ENCODE measurements at regions not wholly inside any gene's neighbourhood (a gene's known extent, or its start where the extent isn't known, plus 50 kb on each side); places are given as distances from the start of the nearest gene placed in this dataset.

DNA sequence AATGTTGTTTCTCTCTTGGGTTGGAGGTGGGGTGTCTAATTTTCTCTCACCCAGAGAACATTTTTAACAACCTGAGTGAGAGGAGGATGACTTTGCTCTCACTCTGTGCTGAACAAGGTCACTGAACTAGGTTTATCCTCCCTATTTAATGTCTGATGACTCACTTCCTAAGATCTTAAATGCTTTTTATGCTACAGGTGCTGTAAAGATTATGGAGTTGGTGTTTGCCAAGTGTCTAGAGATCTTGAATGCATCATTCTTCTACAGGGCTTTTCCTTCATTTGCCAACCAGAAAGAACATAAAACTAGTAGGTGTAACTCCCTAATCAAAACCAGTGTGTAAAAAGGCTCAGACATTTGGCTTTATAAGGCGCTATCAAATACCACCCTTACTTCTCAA is 350.5 kb upstream of the ETAA1 start:
- no peak for ATAC-seq
- H3K4me1 Mint-ChIP-seq: no peaks in the 10 kb centered on the region

DNA sequence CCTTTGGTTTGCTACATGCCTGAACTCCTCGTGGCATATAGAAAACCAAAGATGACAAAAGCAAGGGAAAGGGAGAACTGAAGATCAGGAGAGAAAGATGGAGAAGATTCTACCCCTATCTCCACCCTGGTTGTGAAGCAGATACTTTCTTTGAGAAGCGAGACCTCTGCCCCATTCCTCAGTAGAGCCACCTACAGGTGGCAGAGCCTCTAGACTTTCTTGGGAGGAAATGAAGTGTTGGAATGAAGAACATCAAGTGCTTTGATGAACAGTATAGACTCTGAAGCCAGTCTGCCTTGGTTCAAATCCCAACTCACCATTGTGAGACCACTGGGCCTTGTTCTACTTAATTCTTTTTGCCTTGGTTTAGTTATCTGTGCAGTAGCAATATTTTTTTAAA is 348.8 kb upstream of the ETAA1 start:
- no peaks in the 10 kb centered on the region for H3K36me3 Mint-ChIP-seq
- no peak overlapping the region for H3K27ac Mint-ChIP-seq
- intact Hi-C loops (cut with micrococcal nuclease): no loop called here
- H3K9me3 ChIP-seq (ENCODE audit: control insufficient read depth, insufficient read depth, low read length): no peaks in the 10 kb centered on the region
- 67% methylated on average over 1 of the region's 2 CpGs for WGBS (ENCODE audit: insufficient coverage)
- no peak for DNase-seq
- TF ChIP-seq, protein P1, sequence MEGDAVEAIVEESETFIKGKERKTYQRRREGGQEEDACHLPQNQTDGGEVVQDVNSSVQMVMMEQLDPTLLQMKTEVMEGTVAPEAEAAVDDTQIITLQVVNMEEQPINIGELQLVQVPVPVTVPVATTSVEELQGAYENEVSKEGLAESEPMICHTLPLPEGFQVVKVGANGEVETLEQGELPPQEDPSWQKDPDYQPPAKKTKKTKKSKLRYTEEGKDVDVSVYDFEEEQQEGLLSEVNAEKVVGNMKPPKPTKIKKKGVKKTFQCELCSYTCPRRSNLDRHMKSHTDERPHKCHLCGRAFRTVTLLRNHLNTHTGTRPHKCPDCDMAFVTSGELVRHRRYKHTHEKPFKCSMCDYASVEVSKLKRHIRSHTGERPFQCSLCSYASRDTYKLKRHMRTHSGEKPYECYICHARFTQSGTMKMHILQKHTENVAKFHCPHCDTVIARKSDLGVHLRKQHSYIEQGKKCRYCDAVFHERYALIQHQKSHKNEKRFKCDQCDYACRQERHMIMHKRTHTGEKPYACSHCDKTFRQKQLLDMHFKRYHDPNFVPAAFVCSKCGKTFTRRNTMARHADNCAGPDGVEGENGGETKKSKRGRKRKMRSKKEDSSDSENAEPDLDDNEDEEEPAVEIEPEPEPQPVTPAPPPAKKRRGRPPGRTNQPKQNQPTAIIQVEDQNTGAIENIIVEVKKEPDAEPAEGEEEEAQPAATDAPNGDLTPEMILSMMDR (IDR thresholded peaks at IDR 0.05): no peak
- no peak for ATAC-seq
- H3K36me3 ChIP-seq (ENCODE audit: control insufficient read depth, insufficient read depth, low read length): no peaks in the 10 kb centered on the region
- no peaks in the 10 kb centered on the region for H3K27me3 ChIP-seq (ENCODE audit: control insufficient read depth, insufficient read depth, low read length)
- no peak overlapping the region for H3K4me3 ChIP-seq (ENCODE audit: low read length)
- H3K4me1 ChIP-seq (ENCODE audit: control insufficient read depth, insufficient read depth, low read length): no peaks in the 10 kb centered on the region
- no peaks in the 10 kb centered on the region for H3K4me1 Mint-ChIP-seq
- H3K4me3 Mint-ChIP-seq: no peak overlapping the region
- H3K9me3 Mint-ChIP-seq: peaks cover 0 to 7% of the 10 kb centered on the region in 2 donors
- H3K27ac ChIP-seq (ENCODE audit: low read length): no peak overlapping the region
- H3K27me3 Mint-ChIP-seq (ENCODE audit: low read depth in 2 of 2): no peaks in the 10 kb centered on the region

More for the DNA sequence above, 350.5 kb upstream of the ETAA1 start:
- H3K27ac ChIP-seq (ENCODE audit: low read length): no peak overlapping the region
- H3K9me3 ChIP-seq (ENCODE audit: control insufficient read depth, insufficient read depth, low read length): no peaks in the 10 kb centered on the region
- DNase-seq: no peak
- Mint-ChIP-seq H3K27me3 (ENCODE audit: low read depth in 2 of 2) (no peaks in the 10 kb centered on the region), H3K36me3 (no peaks in the 10 kb centered on the region), H3K9me3 (peaks cover 0 to 5% of the 10 kb centered on the region in 2 donors), H3K4me3 (no peak overlapping the region), H3K27ac (no peak overlapping the region)
- no peak overlapping the region for H3K4me3 ChIP-seq (ENCODE audit: low read length)
- H3K27me3 ChIP-seq (ENCODE audit: control insufficient read depth, insufficient read depth, low read length): no peaks in the 10 kb centered on the region
- no peaks in the 10 kb centered on the region for H3K36me3 ChIP-seq (ENCODE audit: control insufficient read depth, insufficient read depth, low read length)
- no CpG with 5 or more reads among the region's 1 CpG for WGBS (ENCODE audit: insufficient coverage)
- H3K4me1 ChIP-seq (ENCODE audit: control insufficient read depth, insufficient read depth, low read length): no peaks in the 10 kb centered on the region
- TF ChIP-seq, protein P1 (IDR thresholded peaks at IDR 0.05): no peak
- intact Hi-C loops (cut with micrococcal nuclease): no loop called here

DNA sequence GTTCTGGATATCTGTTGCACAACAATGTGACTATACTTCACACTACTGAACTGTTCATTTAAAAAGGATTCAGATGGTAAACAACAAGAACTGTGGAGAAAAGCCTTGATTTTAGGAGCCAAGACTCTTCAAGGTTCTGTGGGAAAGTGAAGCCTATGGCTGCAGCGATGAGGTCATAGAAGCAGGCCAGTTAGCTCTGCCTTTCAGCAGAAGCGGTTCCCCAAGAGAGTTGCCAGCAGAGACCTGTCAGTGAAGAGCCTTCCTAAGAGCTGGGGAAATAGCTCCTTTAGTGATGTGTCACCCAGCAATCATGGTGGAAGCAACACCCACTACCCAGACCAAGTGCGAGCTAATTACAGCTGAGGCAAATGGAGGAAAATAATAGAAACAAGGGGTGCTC is 346.5 kb upstream of the ETAA1 start:
- H3K36me3 ChIP-seq (ENCODE audit: control insufficient read depth, insufficient read depth, low read length): no peaks in the 10 kb centered on the region
- 89% methylated on average over 2 of the region's 3 CpGs for WGBS (ENCODE audit: insufficient coverage)
- no peaks in the 10 kb centered on the region for H3K4me1 ChIP-seq (ENCODE audit: control insufficient read depth, insufficient read depth, low read length)
- no peaks in the 10 kb centered on the region for H3K4me1 Mint-ChIP-seq
- H3K27ac ChIP-seq (ENCODE audit: low read length): no peak overlapping the region
- intact Hi-C loops (cut with micrococcal nuclease): no loop called here
- peaks cover 0 to 7% of the 10 kb centered on the region in 2 donors for H3K9me3 Mint-ChIP-seq
- H3K9me3 ChIP-seq (ENCODE audit: control insufficient read depth, insufficient read depth, low read length): no peaks in the 10 kb centered on the region
- H3K27me3 ChIP-seq (ENCODE audit: control insufficient read depth, insufficient read depth, low read length): no peaks in the 10 kb centered on the region
- H3K4me3 ChIP-seq (ENCODE audit: low read length): no peak overlapping the region
- no peaks in the 10 kb centered on the region for H3K36me3 Mint-ChIP-seq
- ATAC-seq: no peak
- no peak for DNase-seq
- TF ChIP-seq, protein P1 (IDR thresholded peaks at IDR 0.05): no peak
- H3K27ac Mint-ChIP-seq: no peak overlapping the region
- H3K27me3 Mint-ChIP-seq (ENCODE audit: low read depth in 2 of 2): no peaks in the 10 kb centered on the region
- H3K4me3 Mint-ChIP-seq: no peak overlapping the region

DNA sequence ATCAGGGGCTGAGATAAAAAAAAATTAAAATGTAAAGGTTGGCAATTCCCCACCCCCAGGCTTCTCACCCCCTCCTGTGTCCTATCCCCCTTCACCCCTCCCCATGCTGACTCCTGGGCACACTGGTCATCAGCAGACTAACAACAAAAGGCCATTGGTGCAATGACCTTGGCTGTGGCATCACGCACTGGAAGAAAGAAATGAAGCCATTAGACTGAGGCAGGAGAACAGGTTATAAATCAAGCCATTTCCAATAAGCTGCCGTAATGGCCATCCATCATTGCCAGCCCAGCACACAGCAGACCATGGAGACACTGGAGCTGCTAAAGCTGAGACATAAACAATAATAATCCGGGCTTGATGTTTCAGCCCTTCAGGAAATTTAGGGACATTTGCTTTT is 342.4 kb upstream of the ETAA1 start:
- intact Hi-C loops (cut with micrococcal nuclease): no loop called here
- peaks cover 0 to 2% of the 10 kb centered on the region in 2 donors for H3K9me3 Mint-ChIP-seq
- no peaks in the 10 kb centered on the region for H3K4me1 Mint-ChIP-seq
- no peak overlapping the region for H3K27ac Mint-ChIP-seq
- TF ChIP-seq, protein P1 (IDR thresholded peaks at IDR 0.05): no peak
- no peak overlapping the region for H3K27ac ChIP-seq (ENCODE audit: low read length)
- H3K36me3 ChIP-seq (ENCODE audit: control insufficient read depth, insufficient read depth, low read length): no peaks in the 10 kb centered on the region
- DNase-seq (no peak), ATAC-seq (no peak)
- H3K4me3 Mint-ChIP-seq: no peak overlapping the region
- 80% methylated on average over 3 of the region's 3 CpGs for WGBS (ENCODE audit: insufficient coverage)
- no peaks in the 10 kb centered on the region for H3K36me3 Mint-ChIP-seq
- no peaks in the 10 kb centered on the region for H3K4me1 ChIP-seq (ENCODE audit: control insufficient read depth, insufficient read depth, low read length)
- H3K9me3 ChIP-seq (ENCODE audit: control insufficient read depth, insufficient read depth, low read length): no peaks in the 10 kb centered on the region
- H3K27me3 ChIP-seq (ENCODE audit: control insufficient read depth, insufficient read depth, low read length): no peaks in the 10 kb centered on the region
- H3K27me3 Mint-ChIP-seq (ENCODE audit: low read depth in 2 of 2): no peaks in the 10 kb centered on the region
- H3K4me3 ChIP-seq (ENCODE audit: low read length): no peak overlapping the region

Data from natural killer cell (primary cell).